ENCODE measurements at regions not wholly inside any gene's neighbourhood (a gene's known extent, or its start where the extent isn't known, plus 50 kb on each side); places are given as distances from the start of the nearest gene placed in this dataset.

DNA sequence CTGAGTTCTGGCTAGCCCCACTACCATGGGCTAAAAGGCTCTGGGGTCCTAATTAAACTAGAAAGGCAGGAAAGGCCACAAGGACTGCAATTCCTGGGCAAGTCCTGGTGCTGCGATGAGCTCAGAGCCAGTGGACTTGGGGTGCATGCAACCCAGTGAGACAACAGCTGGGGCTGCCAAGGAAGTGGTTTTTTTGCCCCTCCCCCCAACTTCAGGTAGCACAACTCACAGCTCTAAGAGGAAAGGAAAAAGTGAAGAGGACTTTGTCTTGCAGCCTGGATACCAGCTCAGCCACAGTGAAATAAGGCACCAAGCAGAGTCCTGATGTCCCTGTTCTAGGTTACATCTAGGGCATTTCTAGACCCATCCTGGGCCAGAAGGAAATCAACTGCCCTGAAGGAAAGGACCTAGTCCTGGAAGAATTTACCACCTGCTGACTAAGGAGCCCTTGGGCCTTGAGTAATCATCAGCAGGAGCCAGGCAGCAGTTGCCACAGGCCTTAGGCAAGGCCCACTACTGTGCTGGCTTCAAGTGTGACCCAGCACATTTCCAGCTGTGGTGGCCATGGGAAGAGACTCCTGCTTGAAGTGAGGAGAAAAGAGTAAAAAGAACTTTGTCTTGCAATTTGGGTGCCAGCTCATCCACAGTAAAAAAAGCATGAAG lies 358.4 kb downstream of the BTBD3 start:
- no peak overlapping the region for H3K4me3 Mint-ChIP-seq (ENCODE audit: unreplicated experiment)
- H3K9me3 Mint-ChIP-seq (ENCODE audit: unreplicated experiment), result peaks cover 3% of the 10 kb centered on the region

DNA sequence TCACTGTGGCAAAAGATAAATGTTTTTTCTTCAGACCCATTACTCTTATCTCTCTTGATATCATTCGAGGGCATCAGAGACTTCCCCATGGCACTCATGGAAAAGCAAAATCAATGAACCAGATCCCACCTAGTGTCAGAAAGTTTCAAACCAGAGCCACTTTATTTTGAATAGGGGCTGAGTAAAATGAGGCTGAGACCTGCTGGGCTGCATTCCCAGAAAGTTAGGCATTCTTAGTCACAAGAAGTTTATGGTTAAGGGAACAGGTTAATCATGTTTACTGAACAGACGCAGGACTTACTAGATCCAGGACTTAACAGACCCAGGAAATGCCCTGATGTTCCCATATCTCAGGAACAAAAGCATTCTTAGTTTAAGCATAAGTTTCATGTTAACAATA lies 369.9 kb downstream of the BTBD3 start:
- Mint-ChIP-seq H3K4me3 (ENCODE audit: unreplicated experiment) (no peak overlapping the region), H3K27ac (ENCODE audit: unreplicated experiment) (no peak overlapping the region), H3K9me3 (ENCODE audit: unreplicated experiment) (no peaks in the 10 kb centered on the region), H3K36me3 (ENCODE audit: unreplicated experiment) (no peaks in the 10 kb centered on the region), H3K4me1 (ENCODE audit: low read depth, unreplicated experiment) (no peaks in the 10 kb centered on the region), H3K27me3 (ENCODE audit: unreplicated experiment) (peaks cover 2% of the 10 kb centered on the region)
- no peak for DNase-seq
- TF ChIP-seq, protein P1, sequence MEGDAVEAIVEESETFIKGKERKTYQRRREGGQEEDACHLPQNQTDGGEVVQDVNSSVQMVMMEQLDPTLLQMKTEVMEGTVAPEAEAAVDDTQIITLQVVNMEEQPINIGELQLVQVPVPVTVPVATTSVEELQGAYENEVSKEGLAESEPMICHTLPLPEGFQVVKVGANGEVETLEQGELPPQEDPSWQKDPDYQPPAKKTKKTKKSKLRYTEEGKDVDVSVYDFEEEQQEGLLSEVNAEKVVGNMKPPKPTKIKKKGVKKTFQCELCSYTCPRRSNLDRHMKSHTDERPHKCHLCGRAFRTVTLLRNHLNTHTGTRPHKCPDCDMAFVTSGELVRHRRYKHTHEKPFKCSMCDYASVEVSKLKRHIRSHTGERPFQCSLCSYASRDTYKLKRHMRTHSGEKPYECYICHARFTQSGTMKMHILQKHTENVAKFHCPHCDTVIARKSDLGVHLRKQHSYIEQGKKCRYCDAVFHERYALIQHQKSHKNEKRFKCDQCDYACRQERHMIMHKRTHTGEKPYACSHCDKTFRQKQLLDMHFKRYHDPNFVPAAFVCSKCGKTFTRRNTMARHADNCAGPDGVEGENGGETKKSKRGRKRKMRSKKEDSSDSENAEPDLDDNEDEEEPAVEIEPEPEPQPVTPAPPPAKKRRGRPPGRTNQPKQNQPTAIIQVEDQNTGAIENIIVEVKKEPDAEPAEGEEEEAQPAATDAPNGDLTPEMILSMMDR (IDR thresholded peaks at IDR 0.05; ENCODE audit: partially characterized antibody, unreplicated experiment), result no peak

More for the DNA sequence above, 358.4 kb downstream of the BTBD3 start:
- Mint-ChIP-seq H3K27ac (ENCODE audit: unreplicated experiment) (no peak overlapping the region), H3K4me1 (ENCODE audit: low read depth, unreplicated experiment) (no peaks in the 10 kb centered on the region), H3K27me3 (ENCODE audit: unreplicated experiment) (no peaks in the 10 kb centered on the region), H3K36me3 (ENCODE audit: unreplicated experiment) (no peaks in the 10 kb centered on the region)
- TF ChIP-seq, protein P1 (IDR thresholded peaks at IDR 0.05; ENCODE audit: partially characterized antibody, unreplicated experiment), result no peak
- no peak for DNase-seq

DNA sequence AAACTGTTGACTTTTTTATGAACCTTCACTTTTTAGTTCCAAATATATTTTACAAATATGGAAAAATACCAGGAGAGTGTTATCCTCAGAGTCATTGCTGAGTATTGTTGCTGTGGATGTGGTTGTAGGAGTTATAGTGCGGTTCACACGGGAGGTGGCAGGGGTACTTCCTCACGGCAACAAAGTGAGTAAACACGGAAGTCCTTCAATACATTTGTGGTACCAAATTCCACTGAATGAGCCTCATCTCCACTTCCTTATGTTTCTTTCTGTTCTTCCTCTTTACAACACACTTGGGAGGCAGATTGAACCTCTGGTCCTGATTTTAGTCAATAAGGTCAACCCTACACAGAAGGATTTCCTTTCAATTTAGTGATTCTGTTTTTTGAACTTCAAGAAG lies 371.8 kb downstream of the BTBD3 start:
- Mint-ChIP-seq H3K27me3 (ENCODE audit: unreplicated experiment) (peaks cover 2% of the 10 kb centered on the region), H3K4me3 (ENCODE audit: unreplicated experiment) (no peak overlapping the region), H3K36me3 (ENCODE audit: unreplicated experiment) (no peaks in the 10 kb centered on the region), H3K9me3 (ENCODE audit: unreplicated experiment) (no peaks in the 10 kb centered on the region), H3K27ac (ENCODE audit: unreplicated experiment) (no peak overlapping the region), H3K4me1 (ENCODE audit: low read depth, unreplicated experiment) (no peaks in the 10 kb centered on the region)
- DNase-seq, result no peak
- TF ChIP-seq, protein P1 (IDR thresholded peaks at IDR 0.05; ENCODE audit: partially characterized antibody, unreplicated experiment), result no peak

DNA sequence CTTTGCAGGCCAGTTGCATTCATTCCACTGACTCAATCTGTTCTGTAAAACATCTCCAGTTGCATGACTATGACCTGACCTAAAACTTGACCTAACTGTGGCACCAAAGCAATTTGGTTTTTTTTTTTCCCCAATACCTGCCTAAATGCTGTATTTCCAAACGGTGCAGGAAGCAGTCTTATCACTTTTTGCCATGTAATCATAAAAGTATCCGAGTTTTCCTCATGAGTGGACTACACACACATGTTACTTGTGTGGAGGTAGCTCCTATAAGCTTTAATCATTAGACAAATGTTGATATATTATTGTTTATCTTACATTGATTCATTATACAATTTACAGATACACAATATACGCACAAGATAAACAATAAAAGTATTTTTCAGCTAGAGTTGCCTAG lies 373.7 kb downstream of the BTBD3 start:
- Mint-ChIP-seq H3K36me3 (ENCODE audit: unreplicated experiment) (no peaks in the 10 kb centered on the region), H3K27me3 (ENCODE audit: unreplicated experiment) (peaks cover 2% of the 10 kb centered on the region)

DNA sequence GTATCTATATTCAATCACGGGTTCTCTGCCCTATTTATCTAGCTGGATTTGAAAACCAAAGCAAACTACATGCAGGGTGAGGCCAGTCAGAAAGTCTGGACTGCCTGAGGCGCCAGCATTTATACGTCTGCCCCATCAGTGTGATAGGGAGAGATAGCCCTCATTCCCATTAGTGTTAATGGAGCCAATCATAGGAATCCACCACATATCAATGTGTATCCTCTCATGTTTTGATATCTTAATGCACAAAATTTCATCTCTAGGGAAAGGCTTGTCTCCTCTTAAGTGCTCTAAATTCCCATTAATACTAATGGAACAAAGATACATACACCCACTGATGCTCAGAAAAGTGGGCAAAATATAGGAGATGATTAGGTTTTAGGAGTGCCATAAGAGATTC lies 376.2 kb downstream of the BTBD3 start:
- no peaks in the 10 kb centered on the region for H3K4me1 Mint-ChIP-seq (ENCODE audit: low read depth, unreplicated experiment)
- peaks cover under 1% of the 10 kb centered on the region for H3K27me3 Mint-ChIP-seq (ENCODE audit: unreplicated experiment)
- H3K27ac Mint-ChIP-seq (ENCODE audit: unreplicated experiment), result no peak overlapping the region
- no peaks in the 10 kb centered on the region for H3K36me3 Mint-ChIP-seq (ENCODE audit: unreplicated experiment)
- no peak overlapping the region for H3K4me3 Mint-ChIP-seq (ENCODE audit: unreplicated experiment)
- no peak for DNase-seq
- TF ChIP-seq, protein P1 (IDR thresholded peaks at IDR 0.05; ENCODE audit: partially characterized antibody, unreplicated experiment), result no peak
- peaks cover 3% of the 10 kb centered on the region for H3K9me3 Mint-ChIP-seq (ENCODE audit: unreplicated experiment)

More for the DNA sequence above, 373.7 kb downstream of the BTBD3 start:
- Mint-ChIP-seq H3K4me1 (ENCODE audit: low read depth, unreplicated experiment) (no peaks in the 10 kb centered on the region), H3K9me3 (ENCODE audit: unreplicated experiment) (no peaks in the 10 kb centered on the region), H3K4me3 (ENCODE audit: unreplicated experiment) (no peak overlapping the region), H3K27ac (ENCODE audit: unreplicated experiment) (no peak overlapping the region)
- no peak for DNase-seq
- TF ChIP-seq, protein P1 (IDR thresholded peaks at IDR 0.05; ENCODE audit: partially characterized antibody, unreplicated experiment), result no peak
